Skeletal muscle tissue (tissue), 3 donors: ENCODE measurements at regions not wholly inside any gene's neighbourhood (a gene's known extent, or its start where the extent isn't known, plus 50 kb on each side); places are given as distances from the start of the nearest gene placed in this dataset.
"Not testable (repeated sequence)": the region's sequence is repeated elsewhere in the genome, so short reads cannot be mapped to it uniquely, and the experiment has no call there.

ENCODE experiments used
- H3K27ac ChIP-seq: one replicate; pipeline ENCODE4 v1.7.0; 2013; ENCODE audit warnings: mild to moderate bottlenecking, low read depth, low read length, inconsistent platforms
- H3K27me3 ChIP-seq, 3 donors: one replicate each; pipeline ENCODE4 v1.7.0; 2013; ENCODE audit warnings: low read length in 3 of 3; ENCODE audit not compliant: control insufficient read depth in 3 of 3, insufficient read depth in 3 of 3
- H3K36me3 ChIP-seq, 3 donors: one replicate each; pipeline ENCODE4 v1.7.0; 2013; ENCODE audit warnings: low read length in 3 of 3; ENCODE audit not compliant: control insufficient read depth in 3 of 3, insufficient read depth in 3 of 3
- H3K4me1 ChIP-seq, 3 donors: one replicate each; pipeline ENCODE4 v1.7.0; 2013; ENCODE audit warnings: low read length in 3 of 3, mild to moderate bottlenecking in 3 of 3; ENCODE audit not compliant: control insufficient read depth in 3 of 3, insufficient read depth in 3 of 3
- H3K4me3 ChIP-seq, 3 donors: one replicate each; pipeline ENCODE4 v1.7.0; 2013; ENCODE audit warnings: low read length in 3 of 3
- H3K9ac ChIP-seq, 3 donors: one replicate each; pipeline ENCODE4 v1.7.0; 2013; ENCODE audit warnings: low read length in 3 of 3, mild to moderate bottlenecking in 3 of 3, moderate library complexity in 2 of 3, low read depth in 1 of 3
- H3K9me3 ChIP-seq, 3 donors: one replicate each; pipeline ENCODE4 v1.7.0; 2013; ENCODE audit warnings: low read length in 3 of 3; ENCODE audit not compliant: control insufficient read depth in 3 of 3
- donor health status: Osteomylitis.

- not testable (repeated sequence) for H3K9me3 ChIP-seq, H3K9ac ChIP-seq, H3K36me3 ChIP-seq, H3K27me3 ChIP-seq, H3K4me3 ChIP-seq, H3K27ac ChIP-seq, H3K4me1 ChIP-seq
Observed at GRCh38 chr2:48233824-48234223, 80.7 kb upstream of the FOXN2 start.

DNA sequence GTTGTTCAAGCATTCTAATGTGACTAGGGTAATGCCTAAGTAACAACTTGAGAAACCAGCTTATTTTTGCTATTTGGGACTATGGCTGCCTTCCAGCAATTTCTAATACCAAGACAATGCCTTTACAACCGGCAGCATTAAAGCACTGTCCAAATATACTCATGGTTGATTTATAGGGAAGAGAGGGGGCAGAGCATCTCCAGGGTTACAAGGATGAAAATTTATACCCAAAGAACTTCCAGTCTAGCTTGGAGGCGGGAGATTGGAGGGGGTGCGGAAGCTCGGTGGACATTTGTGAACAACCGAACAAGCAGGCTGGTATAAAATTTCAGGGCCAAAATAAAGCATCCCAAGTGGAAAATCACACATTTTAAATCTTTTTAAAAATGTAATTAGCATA lies 79.4 kb upstream of the FOXN2 start:
- Histone ChIP-seq H3K4me1 (no peaks in the 10 kb centered on the region), H3K27me3 (no peaks in the 10 kb centered on the region), H3K9me3 (no peaks in the 10 kb centered on the region), H3K4me3 (no peak overlapping the region), H3K27ac (no peak overlapping the region), H3K9ac (no peak overlapping the region), H3K36me3 (no peaks in the 10 kb centered on the region)

GRCh38 chr2:48238381-48238780 lies 76.1 kb upstream of the FOXN2 start:
- H3K9me3 ChIP-seq = no peaks in the 10 kb centered on the region
- no peaks in the 10 kb centered on the region for H3K27me3 ChIP-seq
- no peaks in the 10 kb centered on the region for H3K36me3 ChIP-seq
- no peak overlapping the region for H3K9ac ChIP-seq
- H3K4me3 ChIP-seq = no peak overlapping the region
- no peaks in the 10 kb centered on the region for H3K4me1 ChIP-seq
- H3K27ac ChIP-seq = no peak overlapping the region

- H3K9ac ChIP-seq = no peak overlapping the region
- no peak overlapping the region for H3K27ac ChIP-seq
- H3K36me3 ChIP-seq = no peaks in the 10 kb centered on the region
- no peaks in the 10 kb centered on the region for H3K27me3 ChIP-seq
- no peaks in the 10 kb centered on the region for H3K4me1 ChIP-seq
- H3K9me3 ChIP-seq = no peaks in the 10 kb centered on the region
- no peak overlapping the region for H3K4me3 ChIP-seq
Observed at GRCh38 chr2:48240912-48241311, 73.6 kb upstream of the FOXN2 start.

DNA sequence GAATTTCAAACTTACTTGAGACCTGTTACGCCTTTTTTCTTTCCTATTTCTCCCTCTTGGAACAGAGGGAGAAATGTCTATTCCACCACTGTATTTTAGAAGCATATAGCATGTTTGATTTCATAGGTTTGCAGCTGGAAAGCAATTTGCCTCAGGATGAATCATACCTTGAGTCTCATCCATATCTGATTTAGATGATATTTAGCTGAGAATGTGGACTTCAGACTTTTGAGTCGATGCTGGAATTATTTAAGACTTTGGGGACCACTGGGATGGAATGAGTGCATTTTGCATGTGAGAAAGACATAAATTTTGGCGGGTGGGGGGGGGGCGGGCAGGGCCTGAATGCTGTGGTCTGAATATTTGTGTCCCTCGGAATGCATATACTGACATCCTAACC lies 67.3 kb upstream of the FOXN2 start:
- H3K4me3 ChIP-seq = no peak overlapping the region
- no peaks in the 10 kb centered on the region for H3K9me3 ChIP-seq
- no peaks in the 10 kb centered on the region for H3K27me3 ChIP-seq
- H3K4me1 ChIP-seq = peaks cover 17 to 27% (median 22%) of the 10 kb centered on the region in 3 donors
- H3K36me3 ChIP-seq = no peaks in the 10 kb centered on the region
- H3K27ac ChIP-seq = no peak overlapping the region
- no peak overlapping the region for H3K9ac ChIP-seq

GRCh38 chr2:48248251-48248933 lies 66.1 kb upstream of the FOXN2 start:
- Histone ChIP-seq H3K27ac (peak overlapping the region; percentile 85), H3K4me1 (peaks cover 17 to 27% (median 22%) of the 10 kb centered on the region in 3 donors), H3K9ac (peak overlapping the region in 1 of 3 donors; percentile 16), H3K27me3 (no peaks in the 10 kb centered on the region), H3K4me3 (peak overlapping the region in 1 of 3 donors; percentile 1), H3K9me3 (no peaks in the 10 kb centered on the region), H3K36me3 (no peaks in the 10 kb centered on the region)

GRCh38 chr2:48249025-48249424 lies 65.5 kb upstream of the FOXN2 start:
- no peaks in the 10 kb centered on the region for H3K27me3 ChIP-seq
- H3K36me3 ChIP-seq = no peaks in the 10 kb centered on the region
- peak overlapping the region; percentile 85 for H3K27ac ChIP-seq
- peak overlapping the region in 1 of 3 donors; percentile 1 for H3K4me3 ChIP-seq
- peaks cover 17 to 27% (median 22%) of the 10 kb centered on the region in 3 donors for H3K4me1 ChIP-seq
- H3K9me3 ChIP-seq = no peaks in the 10 kb centered on the region
- H3K9ac ChIP-seq = peak overlapping the region in 1 of 3 donors; percentile 16

DNA sequence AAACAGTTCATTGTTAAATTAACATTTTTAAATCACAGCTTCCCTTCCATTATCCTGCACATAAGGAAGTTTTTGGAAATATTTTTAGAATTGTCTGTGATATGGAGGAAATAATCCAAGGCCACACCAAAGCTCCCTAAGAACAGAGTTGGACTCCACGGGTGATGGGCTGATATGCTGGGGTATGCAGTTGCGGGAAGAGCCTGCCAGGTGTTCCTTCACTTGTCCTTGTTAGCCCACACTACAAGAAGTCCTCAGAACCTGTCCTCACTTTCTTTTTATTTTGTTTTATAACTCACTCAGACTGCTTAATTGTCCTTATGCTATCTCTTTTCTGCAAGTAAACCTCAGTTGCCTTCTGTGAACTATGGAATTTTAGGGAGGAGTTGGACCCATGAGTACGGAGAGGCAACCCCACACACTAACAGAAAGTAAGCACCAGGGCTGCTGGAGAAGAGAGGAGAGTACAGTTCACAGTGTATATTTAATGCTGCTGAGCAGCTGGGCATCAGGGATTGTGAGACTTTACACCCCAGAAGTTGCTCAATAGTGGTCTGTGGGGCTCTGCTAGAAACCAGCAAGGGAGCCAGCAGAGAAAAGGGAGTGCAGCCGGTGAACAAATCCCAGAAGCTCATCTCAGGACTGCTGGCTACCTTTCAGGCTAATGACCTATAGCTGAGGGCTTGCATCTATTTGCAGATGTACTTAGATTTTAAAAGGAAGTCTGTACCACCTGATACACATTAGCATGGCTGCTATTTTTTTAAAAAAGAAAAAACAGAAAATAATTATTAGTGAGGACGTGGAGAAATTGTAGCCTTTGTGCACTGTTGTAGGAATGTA lies 64.6 kb upstream of the FOXN2 start:
- H3K9ac ChIP-seq = peak overlapping the region; percentile 57 to 64 (median 63)
- H3K4me3 ChIP-seq = peak overlapping the region; percentile 13 to 51 (median 40)
- peak overlapping the region; percentile 85 for H3K27ac ChIP-seq

DNA sequence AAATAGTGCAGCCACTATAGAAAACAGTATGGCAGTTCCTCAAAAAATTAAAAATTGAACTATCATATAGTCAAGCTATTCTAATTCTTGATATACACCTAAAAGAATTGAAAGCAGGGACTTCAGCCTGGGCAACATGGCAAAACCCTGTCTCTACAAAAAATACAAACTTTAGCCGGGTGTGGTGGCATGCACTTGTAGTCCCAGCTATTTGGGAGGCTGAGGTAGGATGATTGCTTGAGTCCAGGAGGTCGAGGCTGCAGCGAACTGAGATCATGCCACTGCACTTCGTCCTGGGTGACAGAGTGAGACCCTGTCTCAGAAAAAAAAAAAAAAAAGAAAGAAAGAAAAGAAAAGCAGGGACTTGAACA lies 64.0 kb upstream of the FOXN2 start:
- H3K4me1 ChIP-seq = peaks cover 17 to 27% (median 22%) of the 10 kb centered on the region in 3 donors
- no peaks in the 10 kb centered on the region for H3K36me3 ChIP-seq
- no peak overlapping the region for H3K4me3 ChIP-seq
- H3K27ac ChIP-seq = peak overlapping the region; percentile 85
- H3K9me3 ChIP-seq = no peaks in the 10 kb centered on the region
- H3K27me3 ChIP-seq = no peaks in the 10 kb centered on the region
- peak overlapping the region in 1 of 3 donors; percentile 64 for H3K9ac ChIP-seq

More for the DNA sequence above, 64.6 kb upstream of the FOXN2 start:
- no peaks in the 10 kb centered on the region for H3K9me3 ChIP-seq
- H3K36me3 ChIP-seq = no peaks in the 10 kb centered on the region
- H3K4me1 ChIP-seq = peaks cover 17 to 27% (median 22%) of the 10 kb centered on the region in 3 donors
- no peaks in the 10 kb centered on the region for H3K27me3 ChIP-seq

DNA sequence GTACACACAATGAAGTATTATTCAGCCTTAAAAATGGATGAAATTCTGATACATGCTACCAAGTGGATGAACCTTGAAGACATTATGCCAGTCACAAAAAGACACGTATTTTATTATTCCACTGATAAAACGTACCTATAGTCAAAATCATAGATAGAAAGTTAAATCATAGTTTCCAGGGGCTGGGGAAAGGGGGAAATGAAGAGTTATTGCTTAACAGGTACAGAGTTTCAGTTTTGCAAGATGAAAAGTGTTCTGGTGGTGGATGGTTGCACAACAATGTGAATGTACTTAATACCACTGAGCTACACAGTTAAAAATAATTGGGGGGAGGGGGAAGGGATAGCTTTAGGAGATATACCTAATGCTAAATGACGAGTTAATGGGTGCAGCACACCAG lies 63.5 kb upstream of the FOXN2 start:
- Histone ChIP-seq H3K27ac (no peak overlapping the region), H3K4me1 (peaks cover 17 to 27% (median 22%) of the 10 kb centered on the region in 3 donors), H3K9me3 (no peaks in the 10 kb centered on the region)

More for the DNA sequence above, 63.5 kb upstream of the FOXN2 start:
- Histone ChIP-seq H3K27me3 (no peaks in the 10 kb centered on the region), H3K36me3 (no peaks in the 10 kb centered on the region), H3K4me3 (no peak overlapping the region), H3K9ac (no peak overlapping the region)
